IMR-90 (cell line): ENCODE measurements at regions not wholly inside any gene's neighbourhood (a gene's known extent, or its start where the extent isn't known, plus 50 kb on each side); places are given as distances from the start of the nearest gene placed in this dataset.
A peak's percentile ranks its signal among the peaks of the same experiment; 100 is the strongest.

Source experiments
- ATAC-seq: fragments of 200-7000 bp; cut with Tn5 transposase; 2 replicates; pipeline ENCODE4 v1.9.1; 2020; ENCODE audit warnings: low read depth, mild to moderate bottlenecking, moderate library complexity
- BruUV-seq: library from RNA; stranded (reverse); fragments of 400-500 nt; replicated peaks from 2 replicates; lab custom pipeline; 2021; lab: Mats Ljungman, UMichigan
- CTCF ChIA-PET: fragments of 300-600 bp; formaldehyde crosslinking; extraction: SDS; loops from one replicate; lab custom pipeline; 2021; ENCODE audit warnings: antibody characterized with exemption; lab: Yijun Ruan, JAX
- POLR2A ChIA-PET: fragments of 300-600 bp; sonication (Branson Sonifier 250); formaldehyde crosslinking; loops from one replicate; lab custom pipeline; 2022; ENCODE audit warnings: antibody characterized with exemption; ENCODE audit not compliant: unreplicated experiment; lab: Charles Lee
- DNase-seq: peaks from one replicate; pipeline ENCODE4 v3.0.0; 2013
- H2AFZ ChIP-seq: replicated peaks from 2 replicates; pipeline ENCODE3; 2013; ENCODE audit warnings: low read length, mild to moderate bottlenecking; ENCODE audit not compliant: poor library complexity
- H2AK5ac ChIP-seq: 2 replicates; pipeline ENCODE4 v1.6.1; 2013; ENCODE audit warnings: low read depth, low read length, inconsistent platforms
- H2AK9ac ChIP-seq: replicated peaks from 2 replicates; pipeline ENCODE3; 2013; ENCODE audit warnings: mild to moderate bottlenecking, low read depth, low read length, moderate library complexity; ENCODE audit not compliant: poor library complexity
- H2BK120ac ChIP-seq: 2 replicates; pipeline ENCODE4 v1.6.1; 2013; ENCODE audit warnings: low read depth, low read length, inconsistent platforms
- H2BK15ac ChIP-seq: 3 replicates; pipeline ENCODE4 v1.6.1; 2013; ENCODE audit warnings: low read depth, low read length, inconsistent platforms
- H2BK20ac ChIP-seq: 2 replicates; pipeline ENCODE4 v1.6.1; 2013; ENCODE audit warnings: low read depth, mild to moderate bottlenecking, inconsistent platforms, low read length, moderate library complexity
- H2BK5ac ChIP-seq: 2 replicates; pipeline ENCODE4 v1.6.1; 2013; ENCODE audit warnings: mild to moderate bottlenecking, low read depth, low read length, inconsistent platforms; ENCODE audit not compliant: poor library complexity, severe bottlenecking
- H3K14ac ChIP-seq: replicated peaks from 2 replicates; pipeline ENCODE4 v1.6.1; 2013; ENCODE audit warnings: low read depth, low read length, inconsistent platforms
- H3K18ac ChIP-seq: 2 replicates; pipeline ENCODE4 v1.6.1; 2013; ENCODE audit warnings: low read depth, low read length, control low read depth
- H3K23ac ChIP-seq: 2 replicates; pipeline ENCODE4 v1.6.1; 2013; ENCODE audit warnings: low read depth, low read length, inconsistent platforms
- H3K27ac ChIP-seq: 2 replicates; pipeline ENCODE4 v1.5.1; 2013; ENCODE audit warnings: mild to moderate bottlenecking, control low read depth, low read length; ENCODE audit not compliant: insufficient read depth
- H3K27me3 ChIP-seq: 2 replicates; pipeline ENCODE4 v1.6.1; 2013; ENCODE audit warnings: low read length; ENCODE audit not compliant: control insufficient read depth, insufficient read depth
- H3K36me3 ChIP-seq: 2 replicates; pipeline ENCODE4 v1.6.1; 2013; ENCODE audit warnings: low read length, mixed read lengths; ENCODE audit not compliant: control insufficient read depth, insufficient read depth
- H3K4ac ChIP-seq: 2 replicates; pipeline ENCODE4 v1.6.1; 2013; ENCODE audit warnings: low read depth, low read length, inconsistent platforms
- H3K4me1 ChIP-seq: 2 replicates; pipeline ENCODE4 v1.6.1; 2013; ENCODE audit warnings: low read length, mixed read lengths; ENCODE audit not compliant: control insufficient read depth, insufficient read depth
- H3K4me2 ChIP-seq: 2 replicates; pipeline ENCODE4 v1.6.1; 2013; ENCODE audit warnings: low read depth, mild to moderate bottlenecking, control low read depth, low read length, moderate library complexity
- H3K4me3 ChIP-seq: 2 replicates; pipeline ENCODE4 v1.5.1; 2013; ENCODE audit warnings: low read depth, mild to moderate bottlenecking, control low read depth, low read length, moderate library complexity; ENCODE audit not compliant: insufficient read depth
- H3K56ac ChIP-seq: 2 replicates; pipeline ENCODE4 v1.6.1; 2013; ENCODE audit warnings: low read length, inconsistent platforms; ENCODE audit not compliant: insufficient read depth; ENCODE audit errors: extremely low read depth
- H3K79me1 ChIP-seq, 2 experiments: 2 replicates each; pipeline ENCODE4 v1.6.1; 2013; ENCODE audit warnings: low read length in 2 of 2, inconsistent platforms in 1 of 2, low read depth in 1 of 2
- H3K9ac ChIP-seq: 2 replicates; pipeline ENCODE4 v1.6.1; 2013; ENCODE audit warnings: low read depth, low read length, control low read depth
- H3K9me1 ChIP-seq: 2 replicates; pipeline ENCODE4 v1.6.1; 2013; ENCODE audit warnings: low read length, inconsistent platforms; ENCODE audit not compliant: insufficient read depth
- H3K9me3 ChIP-seq: 2 replicates; pipeline ENCODE4 v1.6.1; 2013; ENCODE audit warnings: low read length; ENCODE audit not compliant: control insufficient read depth, insufficient read depth
- H4K20me1 ChIP-seq: 2 replicates; pipeline ENCODE4 v1.6.1; 2013; ENCODE audit warnings: low read length, inconsistent platforms; ENCODE audit not compliant: insufficient read depth
- H4K5ac ChIP-seq: 2 replicates; pipeline ENCODE4 v1.6.1; 2013; ENCODE audit warnings: mild to moderate bottlenecking, low read depth, low read length, control low read depth
- H4K8ac ChIP-seq, 2 experiments: 2 replicates each; pipeline ENCODE4 v1.6.1; 2013; ENCODE audit warnings: low read depth in 2 of 2, low read length in 2 of 2, control low read depth in 1 of 2, inconsistent platforms in 1 of 2
- H4K91ac ChIP-seq: 2 replicates; pipeline ENCODE4 v1.6.1; 2013; ENCODE audit warnings: low read depth, low read length, inconsistent platforms; ENCODE audit not compliant: insufficient read depth
- BHLHE40 ChIP-seq: fragments of 150-350 bp; IDR thresholded peaks from 2 replicates; pipeline ENCODE4 v1.6.1; 2016; ENCODE audit warnings: mild to moderate bottlenecking, low read depth, low read length
- CEBPB ChIP-seq: IDR thresholded peaks from 2 replicates; pipeline ENCODE4 v1.6.1; 2012; ENCODE audit warnings: low read depth, low read length, improper control_type of control experiment
- FOS ChIP-seq: fragments of 150-350 bp; IDR thresholded peaks from 2 replicates; pipeline ENCODE4 v1.6.1; 2016; ENCODE audit warnings: low read depth, low read length
- MAFK ChIP-seq: IDR thresholded peaks from 2 replicates; pipeline ENCODE4 v1.6.1; 2012; ENCODE audit warnings: low read depth, low read length, improper control_type of control experiment
- MAZ ChIP-seq: IDR thresholded peaks from 2 replicates; pipeline ENCODE4 v1.6.1; 2012; ENCODE audit warnings: low read depth, mild to moderate bottlenecking, low read length, improper control_type of control experiment, moderate library complexity, borderline replicate concordance
- MXI1 ChIP-seq: IDR thresholded peaks from 2 replicates; pipeline ENCODE4 v1.6.1; 2012; ENCODE audit warnings: low read depth, mild to moderate bottlenecking, low read length, moderate library complexity, borderline replicate concordance
- NFE2L2 ChIP-seq: fragments of 150-350 bp; IDR thresholded peaks from 2 replicates; pipeline ENCODE4 v1.6.1; 2016; ENCODE audit warnings: low read depth, mild to moderate bottlenecking, low read length
- POLR2A ChIP-seq: IDR thresholded peaks from 2 replicates; pipeline ENCODE4 v1.6.1; 2012; ENCODE audit warnings: mild to moderate bottlenecking, low read depth, low read length
- RAD21 ChIP-seq: IDR thresholded peaks from 2 replicates; pipeline ENCODE4 v1.6.1; 2012; ENCODE audit warnings: low read length, improper control_type of control experiment
- RCOR1 ChIP-seq: IDR thresholded peaks from 2 replicates; pipeline ENCODE4 v1.6.1; 2012; ENCODE audit warnings: mild to moderate bottlenecking, low read length, improper control_type of control experiment; ENCODE audit not compliant: insufficient replicate concordance
- RFX5 ChIP-seq: IDR thresholded peaks from 2 replicates; pipeline ENCODE4 v1.8.0; 2012; ENCODE audit warnings: low read depth, mild to moderate bottlenecking, low read length, moderate library complexity
- SMC3 ChIP-seq: fragments of 150-350 bp; IDR thresholded peaks from 2 replicates; pipeline ENCODE4 v1.6.1; 2016; ENCODE audit warnings: low read depth, mild to moderate bottlenecking, antibody characterized with exemption, low read length, moderate library complexity
- WGBS, 2 experiments: methylation state at CpG; one replicate each; pipeline versions ENCODE4 v1.1.5 to v1.1.7; 2013; ENCODE audit warnings: missing lambda C conversion rate in 2 of 2; ENCODE audit not compliant: insufficient read length in 1 of 2; ENCODE audit errors: extremely low coverage in 2 of 2; 5-methylcytosine and 5-hydroxymethylcytosine counted together
- dilution Hi-C: fragments of 300-500 bp; cut with HindIII; formaldehyde crosslinking; loops from one replicate; pipeline ENCODE4 v1.14.3; 2018; ENCODE audit warnings: low sequenced_read_pairs; ENCODE audit not compliant: unreplicated experiment
- in situ Hi-C: fragments of 300-500 bp; cut with MboI; formaldehyde crosslinking; loops from 3 replicates; pipeline ENCODE4 v1.14.3; 2019; ENCODE audit warnings: low sequenced_read_pairs, inconsistent platforms, mixed read lengths
- intact Hi-C: fragments of 100-400 bp; cut with micrococcal nuclease; formaldehyde crosslinking; loops from 2 replicates; pipeline ENCODE4 v1.10.0; 2022
- TF ChIP-seq, protein P1 (sequence below): fragments of 150-350 bp; IDR thresholded peaks from 2 replicates; pipeline ENCODE4 v1.6.1; 2016; ENCODE audit warnings: low read depth, mild to moderate bottlenecking, low read length, moderate library complexity, borderline replicate concordance
- TF ChIP-seq, protein P2 (sequence below): fragments of 150-350 bp; IDR thresholded peaks from 2 replicates; pipeline ENCODE4 v1.6.1; 2017; ENCODE audit warnings: mild to moderate bottlenecking, antibody characterized with exemption, low read length, low read depth

DNA sequence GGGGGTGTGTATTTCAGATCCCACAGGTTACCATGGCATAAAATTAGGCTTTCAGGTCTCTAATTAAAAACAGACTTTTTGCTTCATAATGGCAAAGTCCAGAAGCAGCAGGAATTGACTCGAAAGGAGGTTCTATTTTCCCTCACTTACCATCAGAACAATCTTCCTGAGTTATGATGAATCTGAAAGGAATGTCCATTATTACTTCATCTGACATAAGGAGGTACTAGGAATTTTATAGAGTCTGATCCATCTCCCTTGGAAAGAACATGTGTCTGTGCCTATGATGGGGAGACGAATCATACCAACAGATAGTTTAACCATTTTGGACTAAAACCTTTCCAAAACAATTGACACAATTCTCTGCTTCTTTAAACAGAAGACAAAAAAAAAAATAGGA is 206.3 kb upstream of the FGF13 start:
- dilution Hi-C loops, result no loop called here

More for the DNA sequence above, 206.3 kb upstream of the FGF13 start:
- no TSS peak for BruUV-seq
- Histone ChIP-seq H3K18ac (no peak overlapping the region), H4K8ac (no peak overlapping the region), H3K4me3 (no peak overlapping the region), H3K27ac (no peak overlapping the region), H4K5ac (no peak overlapping the region), H3K9me1 (no peaks in the 10 kb centered on the region), H3K4me1 (no peaks in the 10 kb centered on the region), H3K9me3 (no peaks in the 10 kb centered on the region), H4K91ac (no peak overlapping the region), H2AFZ (no peak overlapping the region), H2BK120ac (no peak overlapping the region), H3K9ac (no peak overlapping the region), H3K14ac (no peak overlapping the region), H2BK15ac (no peak overlapping the region), H3K27me3 (no peaks in the 10 kb centered on the region), H3K4me2 (no peak overlapping the region), H3K4ac (no peak overlapping the region), H2AK5ac (no peak overlapping the region), H2BK20ac (no peak overlapping the region), H3K79me1 (no peaks in the 10 kb centered on the region), H4K20me1 (no peaks in the 10 kb centered on the region), H2AK9ac (no peak overlapping the region), H3K23ac (no peak overlapping the region), H3K36me3 (no peaks in the 10 kb centered on the region), H3K56ac (no peak overlapping the region), H2BK5ac (no peak overlapping the region)
- ChIA-PET POLR2A (no interaction called here), CTCF (no interaction called here)
- DNase-seq (peak; percentile 0), ATAC-seq (no peak)
- intact Hi-C loops (no loop called here), in situ Hi-C loops (no loop called here)
- TF ChIP-seq RAD21, result no peak
- TF ChIP-seq, protein P1, sequence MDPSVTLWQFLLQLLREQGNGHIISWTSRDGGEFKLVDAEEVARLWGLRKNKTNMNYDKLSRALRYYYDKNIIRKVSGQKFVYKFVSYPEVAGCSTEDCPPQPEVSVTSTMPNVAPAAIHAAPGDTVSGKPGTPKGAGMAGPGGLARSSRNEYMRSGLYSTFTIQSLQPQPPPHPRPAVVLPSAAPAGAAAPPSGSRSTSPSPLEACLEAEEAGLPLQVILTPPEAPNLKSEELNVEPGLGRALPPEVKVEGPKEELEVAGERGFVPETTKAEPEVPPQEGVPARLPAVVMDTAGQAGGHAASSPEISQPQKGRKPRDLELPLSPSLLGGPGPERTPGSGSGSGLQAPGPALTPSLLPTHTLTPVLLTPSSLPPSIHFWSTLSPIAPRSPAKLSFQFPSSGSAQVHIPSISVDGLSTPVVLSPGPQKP, result no peak
- TF ChIP-seq SMC3, result no peak
- no peak for TF ChIP-seq MAFK
- no peak for TF ChIP-seq RFX5
- no peak for TF ChIP-seq CEBPB
- no peak for TF ChIP-seq POLR2A
- TF ChIP-seq MAZ, result no peak
- TF ChIP-seq, protein P2, sequence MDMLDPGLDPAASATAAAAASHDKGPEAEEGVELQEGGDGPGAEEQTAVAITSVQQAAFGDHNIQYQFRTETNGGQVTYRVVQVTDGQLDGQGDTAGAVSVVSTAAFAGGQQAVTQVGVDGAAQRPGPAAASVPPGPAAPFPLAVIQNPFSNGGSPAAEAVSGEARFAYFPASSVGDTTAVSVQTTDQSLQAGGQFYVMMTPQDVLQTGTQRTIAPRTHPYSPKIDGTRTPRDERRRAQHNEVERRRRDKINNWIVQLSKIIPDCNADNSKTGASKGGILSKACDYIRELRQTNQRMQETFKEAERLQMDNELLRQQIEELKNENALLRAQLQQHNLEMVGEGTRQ, result no peak
- no peak for TF ChIP-seq MXI1
- no peak for TF ChIP-seq RCOR1
- no peak for TF ChIP-seq FOS
- no peak for TF ChIP-seq BHLHE40
- no peak for TF ChIP-seq NFE2L2
- no CpG with 5 or more reads among the region's 2 CpGs for WGBS, 2 experiments
